ENCODE measurements at regions not wholly inside any gene's neighbourhood (a gene's known extent, or its start where the extent isn't known, plus 50 kb on each side); places are given as distances from the start of the nearest gene placed in this dataset.

DNA sequence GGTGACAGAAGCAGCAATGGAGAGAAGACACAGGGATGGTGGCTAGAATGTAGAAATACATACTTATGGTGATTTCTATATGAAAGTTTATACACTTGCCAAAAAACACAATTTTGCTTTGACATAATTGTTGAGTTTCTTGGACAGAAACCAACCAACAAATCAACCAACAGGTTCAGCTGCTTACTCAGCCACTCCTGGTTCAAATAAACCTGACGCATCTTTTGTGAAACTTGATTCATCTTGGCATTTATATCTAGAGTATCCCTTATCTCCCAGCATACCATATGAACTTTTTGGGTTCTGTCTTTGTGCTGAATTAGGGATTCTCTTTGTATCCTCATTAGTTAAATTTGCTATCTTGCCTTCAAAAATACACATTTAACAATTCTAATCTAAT is 54.1 kb upstream of the ERBB4 start:
- Histone ChIP-seq H3K27me3 (ENCODE audit: insufficient read depth) (no peaks in the 10 kb centered on the region), H3F3A (replicated peaks; ENCODE audit: low read depth) (no peaks in the 10 kb centered on the region), H3K4me3 (no peak overlapping the region), H2AFZ (no peak overlapping the region), H3K36me3 (ENCODE audit: insufficient read depth) (no peaks in the 10 kb centered on the region), H4K20me1 (replicated peaks; ENCODE audit: insufficient read depth) (no peaks in the 10 kb centered on the region), H3K27ac (ENCODE audit: low read depth) (no peak overlapping the region), H3K4me2 (no peak overlapping the region), H3K9me2 (ENCODE audit: insufficient read depth) (no peaks in the 10 kb centered on the region), H3K4me1 (ENCODE audit: insufficient read depth) (no peaks in the 10 kb centered on the region), H3K79me2 (replicated peaks; ENCODE audit: insufficient read depth) (no peaks in the 10 kb centered on the region)
- ATAC-seq (no peak), DNase-seq (ENCODE audit: low spot score) (no peak)
- no peak for TF ChIP-seq EZH2 (IDR thresholded peaks at IDR 0.05; ENCODE audit: low read depth, unreplicated experiment)
- TF ChIP-seq NANOG (IDR thresholded peaks at IDR 0.05; ENCODE audit: borderline replicate concordance), result no peak
- TF ChIP-seq JUNB (IDR thresholded peaks at IDR 0.05; ENCODE audit: unreplicated experiment), result no peak
- TF ChIP-seq, protein P1, sequence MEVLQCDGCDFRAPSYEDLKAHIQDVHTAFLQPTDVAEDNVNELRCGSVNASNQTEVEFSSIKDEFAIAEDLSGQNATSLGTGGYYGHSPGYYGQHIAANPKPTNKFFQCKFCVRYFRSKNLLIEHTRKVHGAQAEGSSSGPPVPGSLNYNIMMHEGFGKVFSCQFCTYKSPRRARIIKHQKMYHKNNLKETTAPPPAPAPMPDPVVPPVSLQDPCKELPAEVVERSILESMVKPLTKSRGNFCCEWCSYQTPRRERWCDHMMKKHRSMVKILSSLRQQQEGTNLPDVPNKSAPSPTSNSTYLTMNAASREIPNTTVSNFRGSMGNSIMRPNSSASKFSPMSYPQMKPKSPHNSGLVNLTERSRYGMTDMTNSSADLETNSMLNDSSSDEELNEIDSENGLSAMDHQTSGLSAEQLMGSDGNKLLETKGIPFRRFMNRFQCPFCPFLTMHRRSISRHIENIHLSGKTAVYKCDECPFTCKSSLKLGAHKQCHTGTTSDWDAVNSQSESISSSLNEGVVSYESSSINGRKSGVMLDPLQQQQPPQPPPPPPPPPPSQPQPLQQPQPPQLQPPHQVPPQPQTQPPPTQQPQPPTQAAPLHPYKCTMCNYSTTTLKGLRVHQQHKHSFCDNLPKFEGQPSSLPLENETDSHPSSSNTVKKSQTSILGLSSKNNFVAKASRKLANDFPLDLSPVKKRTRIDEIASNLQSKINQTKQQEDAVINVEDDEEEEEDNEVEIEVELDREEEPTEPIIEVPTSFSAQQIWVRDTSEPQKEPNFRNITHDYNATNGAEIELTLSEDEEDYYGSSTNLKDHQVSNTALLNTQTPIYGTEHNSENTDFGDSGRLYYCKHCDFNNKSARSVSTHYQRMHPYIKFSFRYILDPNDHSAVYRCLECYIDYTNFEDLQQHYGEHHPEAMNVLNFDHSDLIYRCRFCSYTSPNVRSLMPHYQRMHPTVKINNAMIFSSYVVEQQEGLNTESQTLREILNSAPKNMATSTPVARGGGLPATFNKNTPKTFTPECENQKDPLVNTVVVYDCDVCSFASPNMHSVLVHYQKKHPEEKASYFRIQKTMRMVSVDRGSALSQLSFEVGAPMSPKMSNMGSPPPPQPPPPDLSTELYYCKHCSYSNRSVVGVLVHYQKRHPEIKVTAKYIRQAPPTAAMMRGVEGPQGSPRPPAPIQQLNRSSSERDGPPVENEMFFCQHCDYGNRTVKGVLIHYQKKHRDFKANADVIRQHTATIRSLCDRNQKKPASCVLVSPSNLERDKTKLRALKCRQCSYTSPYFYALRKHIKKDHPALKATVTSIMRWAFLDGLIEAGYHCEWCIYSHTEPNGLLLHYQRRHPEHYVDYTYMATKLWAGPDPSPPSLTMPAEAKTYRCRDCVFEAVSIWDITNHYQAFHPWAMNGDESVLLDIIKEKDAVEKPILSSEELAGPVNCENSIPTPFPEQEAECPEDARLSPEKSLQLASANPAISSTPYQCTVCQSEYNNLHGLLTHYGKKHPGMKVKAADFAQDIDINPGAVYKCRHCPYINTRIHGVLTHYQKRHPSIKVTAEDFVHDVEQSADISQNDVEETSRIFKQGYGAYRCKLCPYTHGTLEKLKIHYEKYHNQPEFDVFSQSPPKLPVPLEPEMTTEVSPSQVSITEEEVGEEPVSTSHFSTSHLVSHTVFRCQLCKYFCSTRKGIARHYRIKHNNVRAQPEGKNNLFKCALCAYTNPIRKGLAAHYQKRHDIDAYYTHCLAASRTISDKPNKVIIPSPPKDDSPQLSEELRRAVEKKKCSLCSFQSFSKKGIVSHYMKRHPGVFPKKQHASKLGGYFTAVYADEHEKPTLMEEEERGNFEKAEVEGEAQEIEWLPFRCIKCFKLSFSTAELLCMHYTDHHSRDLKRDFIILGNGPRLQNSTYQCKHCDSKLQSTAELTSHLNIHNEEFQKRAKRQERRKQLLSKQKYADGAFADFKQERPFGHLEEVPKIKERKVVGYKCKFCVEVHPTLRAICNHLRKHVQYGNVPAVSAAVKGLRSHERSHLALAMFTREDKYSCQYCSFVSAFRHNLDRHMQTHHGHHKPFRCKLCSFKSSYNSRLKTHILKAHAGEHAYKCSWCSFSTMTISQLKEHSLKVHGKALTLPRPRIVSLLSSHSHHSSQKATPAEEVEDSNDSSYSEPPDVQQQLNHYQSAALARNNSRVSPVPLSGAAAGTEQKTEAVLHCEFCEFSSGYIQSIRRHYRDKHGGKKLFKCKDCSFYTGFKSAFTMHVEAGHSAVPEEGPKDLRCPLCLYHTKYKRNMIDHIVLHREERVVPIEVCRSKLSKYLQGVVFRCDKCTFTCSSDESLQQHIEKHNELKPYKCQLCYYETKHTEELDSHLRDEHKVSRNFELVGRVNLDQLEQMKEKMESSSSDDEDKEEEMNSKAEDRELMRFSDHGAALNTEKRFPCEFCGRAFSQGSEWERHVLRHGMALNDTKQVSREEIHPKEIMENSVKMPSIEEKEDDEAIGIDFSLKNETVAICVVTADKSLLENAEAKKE (CRISPR knock-in tag; IDR thresholded peaks at IDR 0.05), result no peak
- no peak for TF ChIP-seq ZNF331 (CRISPR knock-in tag; IDR thresholded peaks at IDR 0.05; ENCODE audit: low read depth)
- TF ChIP-seq EZH2phosphoT487 (IDR thresholded peaks at IDR 0.05; ENCODE audit: unreplicated experiment), result no peak
- TF ChIP-seq, protein P2, sequence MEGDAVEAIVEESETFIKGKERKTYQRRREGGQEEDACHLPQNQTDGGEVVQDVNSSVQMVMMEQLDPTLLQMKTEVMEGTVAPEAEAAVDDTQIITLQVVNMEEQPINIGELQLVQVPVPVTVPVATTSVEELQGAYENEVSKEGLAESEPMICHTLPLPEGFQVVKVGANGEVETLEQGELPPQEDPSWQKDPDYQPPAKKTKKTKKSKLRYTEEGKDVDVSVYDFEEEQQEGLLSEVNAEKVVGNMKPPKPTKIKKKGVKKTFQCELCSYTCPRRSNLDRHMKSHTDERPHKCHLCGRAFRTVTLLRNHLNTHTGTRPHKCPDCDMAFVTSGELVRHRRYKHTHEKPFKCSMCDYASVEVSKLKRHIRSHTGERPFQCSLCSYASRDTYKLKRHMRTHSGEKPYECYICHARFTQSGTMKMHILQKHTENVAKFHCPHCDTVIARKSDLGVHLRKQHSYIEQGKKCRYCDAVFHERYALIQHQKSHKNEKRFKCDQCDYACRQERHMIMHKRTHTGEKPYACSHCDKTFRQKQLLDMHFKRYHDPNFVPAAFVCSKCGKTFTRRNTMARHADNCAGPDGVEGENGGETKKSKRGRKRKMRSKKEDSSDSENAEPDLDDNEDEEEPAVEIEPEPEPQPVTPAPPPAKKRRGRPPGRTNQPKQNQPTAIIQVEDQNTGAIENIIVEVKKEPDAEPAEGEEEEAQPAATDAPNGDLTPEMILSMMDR (conservative IDR thresholded peaks at IDR 0.05; ENCODE audit: low read depth in 2 of 2), result no peak
- TF ChIP-seq, protein P3, sequence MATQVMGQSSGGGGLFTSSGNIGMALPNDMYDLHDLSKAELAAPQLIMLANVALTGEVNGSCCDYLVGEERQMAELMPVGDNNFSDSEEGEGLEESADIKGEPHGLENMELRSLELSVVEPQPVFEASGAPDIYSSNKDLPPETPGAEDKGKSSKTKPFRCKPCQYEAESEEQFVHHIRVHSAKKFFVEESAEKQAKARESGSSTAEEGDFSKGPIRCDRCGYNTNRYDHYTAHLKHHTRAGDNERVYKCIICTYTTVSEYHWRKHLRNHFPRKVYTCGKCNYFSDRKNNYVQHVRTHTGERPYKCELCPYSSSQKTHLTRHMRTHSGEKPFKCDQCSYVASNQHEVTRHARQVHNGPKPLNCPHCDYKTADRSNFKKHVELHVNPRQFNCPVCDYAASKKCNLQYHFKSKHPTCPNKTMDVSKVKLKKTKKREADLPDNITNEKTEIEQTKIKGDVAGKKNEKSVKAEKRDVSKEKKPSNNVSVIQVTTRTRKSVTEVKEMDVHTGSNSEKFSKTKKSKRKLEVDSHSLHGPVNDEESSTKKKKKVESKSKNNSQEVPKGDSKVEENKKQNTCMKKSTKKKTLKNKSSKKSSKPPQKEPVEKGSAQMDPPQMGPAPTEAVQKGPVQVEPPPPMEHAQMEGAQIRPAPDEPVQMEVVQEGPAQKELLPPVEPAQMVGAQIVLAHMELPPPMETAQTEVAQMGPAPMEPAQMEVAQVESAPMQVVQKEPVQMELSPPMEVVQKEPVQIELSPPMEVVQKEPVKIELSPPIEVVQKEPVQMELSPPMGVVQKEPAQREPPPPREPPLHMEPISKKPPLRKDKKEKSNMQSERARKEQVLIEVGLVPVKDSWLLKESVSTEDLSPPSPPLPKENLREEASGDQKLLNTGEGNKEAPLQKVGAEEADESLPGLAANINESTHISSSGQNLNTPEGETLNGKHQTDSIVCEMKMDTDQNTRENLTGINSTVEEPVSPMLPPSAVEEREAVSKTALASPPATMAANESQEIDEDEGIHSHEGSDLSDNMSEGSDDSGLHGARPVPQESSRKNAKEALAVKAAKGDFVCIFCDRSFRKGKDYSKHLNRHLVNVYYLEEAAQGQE (IDR thresholded peaks at IDR 0.05; ENCODE audit: unreplicated experiment), result no peak
- no peaks in the 10 kb centered on the region for H3K9me3 Mint-ChIP-seq
- H3K4me3 Mint-ChIP-seq, result no peak overlapping the region
- H3K27ac Mint-ChIP-seq, result no peak overlapping the region
- H3K27me3 Mint-ChIP-seq (ENCODE audit: insufficient read depth, low read depth, poor library complexity), result no peaks in the 10 kb centered on the region
- H3K4me1 Mint-ChIP-seq, result no peaks in the 10 kb centered on the region
- no peaks in the 10 kb centered on the region for H3K36me3 Mint-ChIP-seq (ENCODE audit: low read depth)

Measured in GM23338 (cell line).